Chondrocyte (in vitro differentiated cells): ENCODE measurements at regions not wholly inside any gene's neighbourhood (a gene's known extent, or its start where the extent isn't known, plus 50 kb on each side); places are given as distances from the start of the nearest gene placed in this dataset.

Source experiments
- DNase-seq: peaks from one replicate; pipeline ENCODE4 v3.0.0; 2021; ENCODE audit warnings: mixed read lengths, low spot score
- H3K27ac Mint-ChIP-seq: one replicate; pipeline ENCODE4 v1.8.0; 2021; ENCODE audit warnings: mild to moderate bottlenecking, moderate library complexity, mixed read lengths; ENCODE audit not compliant: unreplicated experiment
- H3K27me3 Mint-ChIP-seq: 2 replicates; pipeline ENCODE4 v1.8.0; 2021; ENCODE audit warnings: low read depth, mixed read lengths
- H3K36me3 Mint-ChIP-seq: 2 replicates; pipeline ENCODE4 v1.8.0; 2021; ENCODE audit warnings: low read depth, mixed read lengths
- H3K4me1 Mint-ChIP-seq: 2 replicates; pipeline ENCODE4 v1.8.0; 2021; ENCODE audit warnings: low read depth, mild to moderate bottlenecking, mixed read lengths
- H3K4me3 Mint-ChIP-seq: one replicate; pipeline ENCODE4 v1.8.0; 2021; ENCODE audit warnings: mild to moderate bottlenecking, moderate library complexity, mixed read lengths; ENCODE audit not compliant: unreplicated experiment
- H3K9me3 Mint-ChIP-seq: 2 replicates; pipeline ENCODE4 v1.8.0; 2021; ENCODE audit warnings: low read depth, mixed read lengths
- TF ChIP-seq, protein P1 (sequence below): fragments of 200-600 bp; sonication (generic); IDR thresholded peaks from 2 replicates; pipeline ENCODE4 v1.5.0; 2021; ENCODE audit warnings: antibody characterized with exemption, mild to moderate bottlenecking, moderate library complexity

DNA sequence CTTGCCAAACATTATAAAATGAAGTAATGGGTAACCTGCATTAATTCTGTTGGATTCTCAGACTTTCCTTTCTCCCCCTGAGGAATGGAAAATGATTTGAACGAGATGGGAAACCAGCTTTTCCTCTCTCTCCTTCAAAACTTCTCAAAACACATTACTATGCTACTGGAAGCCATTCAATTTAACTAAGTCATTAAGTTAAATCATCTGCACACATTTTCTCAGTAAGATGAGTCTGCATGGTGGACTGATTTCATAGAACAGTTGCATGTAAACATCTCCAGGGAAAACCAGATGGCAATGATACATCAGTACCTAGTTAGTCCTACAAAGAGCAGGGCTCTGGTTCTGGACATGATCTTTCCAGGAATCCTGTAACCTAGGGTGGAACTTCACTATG is 59.9 kb downstream of the BMP4 start:
- H3K36me3 Mint-ChIP-seq, result peaks cover 2% of the 10 kb centered on the region
- no peaks in the 10 kb centered on the region for H3K9me3 Mint-ChIP-seq
- H3K4me1 Mint-ChIP-seq, result peaks cover 11% of the 10 kb centered on the region
- peaks cover 2% of the 10 kb centered on the region for H3K27me3 Mint-ChIP-seq
- no peak overlapping the region for H3K27ac Mint-ChIP-seq
- no peak for DNase-seq
- H3K4me3 Mint-ChIP-seq, result no peak overlapping the region
- TF ChIP-seq, protein P1, sequence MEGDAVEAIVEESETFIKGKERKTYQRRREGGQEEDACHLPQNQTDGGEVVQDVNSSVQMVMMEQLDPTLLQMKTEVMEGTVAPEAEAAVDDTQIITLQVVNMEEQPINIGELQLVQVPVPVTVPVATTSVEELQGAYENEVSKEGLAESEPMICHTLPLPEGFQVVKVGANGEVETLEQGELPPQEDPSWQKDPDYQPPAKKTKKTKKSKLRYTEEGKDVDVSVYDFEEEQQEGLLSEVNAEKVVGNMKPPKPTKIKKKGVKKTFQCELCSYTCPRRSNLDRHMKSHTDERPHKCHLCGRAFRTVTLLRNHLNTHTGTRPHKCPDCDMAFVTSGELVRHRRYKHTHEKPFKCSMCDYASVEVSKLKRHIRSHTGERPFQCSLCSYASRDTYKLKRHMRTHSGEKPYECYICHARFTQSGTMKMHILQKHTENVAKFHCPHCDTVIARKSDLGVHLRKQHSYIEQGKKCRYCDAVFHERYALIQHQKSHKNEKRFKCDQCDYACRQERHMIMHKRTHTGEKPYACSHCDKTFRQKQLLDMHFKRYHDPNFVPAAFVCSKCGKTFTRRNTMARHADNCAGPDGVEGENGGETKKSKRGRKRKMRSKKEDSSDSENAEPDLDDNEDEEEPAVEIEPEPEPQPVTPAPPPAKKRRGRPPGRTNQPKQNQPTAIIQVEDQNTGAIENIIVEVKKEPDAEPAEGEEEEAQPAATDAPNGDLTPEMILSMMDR, result no peak

GRCh38 chr14:53894456-53894855 is 62.2 kb downstream of the BMP4 start:
- DNase-seq, result no peak
- H3K36me3 Mint-ChIP-seq, result peaks cover 2% of the 10 kb centered on the region

DNA sequence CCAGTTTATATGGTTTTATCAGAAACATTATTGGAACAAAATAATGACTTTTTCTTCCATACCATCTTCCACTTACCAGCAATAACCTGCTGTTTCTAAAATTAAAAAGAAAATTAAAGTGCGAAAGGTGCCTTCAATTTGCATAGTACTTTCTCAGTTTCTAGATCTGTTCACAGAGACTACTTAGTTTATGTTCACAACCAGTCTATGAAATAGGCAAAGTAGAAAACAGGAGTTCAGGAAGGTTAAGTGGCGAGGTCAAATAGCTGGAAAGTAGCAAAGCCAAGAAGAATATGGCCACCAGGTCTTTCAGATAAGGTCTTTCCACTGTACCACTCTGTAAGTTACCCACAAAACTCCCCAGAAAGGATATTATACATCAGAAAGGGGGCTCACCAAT is 63.3 kb downstream of the BMP4 start:
- no peaks in the 10 kb centered on the region for H3K36me3 Mint-ChIP-seq

More at GRCh38 chr14:53894456-53894855, 62.2 kb downstream of the BMP4 start:
- Mint-ChIP-seq H3K27ac (peak overlapping the region; percentile 76), H3K27me3 (peaks cover 2% of the 10 kb centered on the region), H3K9me3 (no peaks in the 10 kb centered on the region), H3K4me3 (no peak overlapping the region), H3K4me1 (peaks cover 28% of the 10 kb centered on the region)
- TF ChIP-seq, protein P1, result no peak

DNA sequence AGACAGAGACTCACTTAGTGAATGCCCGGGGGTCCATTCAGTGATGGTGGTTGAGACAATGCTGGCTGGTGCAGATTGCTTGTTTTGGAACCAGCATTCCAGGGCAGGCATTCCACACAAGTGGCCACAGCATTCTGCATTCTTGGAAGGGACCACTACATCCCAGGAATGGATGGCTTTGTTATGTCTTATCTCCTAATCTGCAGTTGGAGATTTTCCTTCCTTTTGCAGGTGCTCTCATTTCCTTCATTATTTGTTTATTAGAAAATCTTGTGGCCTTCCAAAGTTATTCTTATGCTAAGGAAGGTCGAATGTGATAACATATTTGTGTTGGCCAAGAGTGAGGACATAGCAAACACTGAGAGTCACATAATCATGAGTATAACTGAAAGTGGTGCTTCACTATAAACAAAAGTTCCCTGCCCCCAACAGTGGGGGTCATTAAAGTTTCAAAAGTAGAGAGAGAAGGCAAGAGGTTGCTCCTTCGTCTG is 66.0 kb downstream of the BMP4 start:
- H3K36me3 Mint-ChIP-seq, result no peaks in the 10 kb centered on the region
- peaks cover 34% of the 10 kb centered on the region for H3K4me1 Mint-ChIP-seq
- TF ChIP-seq, protein P1, result no peak
- H3K27ac Mint-ChIP-seq, result no peak overlapping the region
- no peak for DNase-seq
- H3K27me3 Mint-ChIP-seq, result no peaks in the 10 kb centered on the region
- no peaks in the 10 kb centered on the region for H3K9me3 Mint-ChIP-seq
- H3K4me3 Mint-ChIP-seq, result no peak overlapping the region

More for the DNA sequence above, 63.3 kb downstream of the BMP4 start:
- TF ChIP-seq, protein P1, result no peak
- H3K4me3 Mint-ChIP-seq, result no peak overlapping the region
- no peaks in the 10 kb centered on the region for H3K9me3 Mint-ChIP-seq
- no peak overlapping the region for H3K27ac Mint-ChIP-seq
- peaks cover 33% of the 10 kb centered on the region for H3K4me1 Mint-ChIP-seq
- no peak for DNase-seq
- no peaks in the 10 kb centered on the region for H3K27me3 Mint-ChIP-seq

GRCh38 chr14:53888535-53889386 is 67.9 kb downstream of the BMP4 start:
- Mint-ChIP-seq H3K36me3 (no peaks in the 10 kb centered on the region), H3K9me3 (no peaks in the 10 kb centered on the region)

More at GRCh38 chr14:53888535-53889386, 67.9 kb downstream of the BMP4 start:
- no peak for DNase-seq
- Mint-ChIP-seq H3K4me3 (no peak overlapping the region), H3K27ac (no peak overlapping the region), H3K4me1 (peaks cover 30% of the 10 kb centered on the region), H3K27me3 (no peaks in the 10 kb centered on the region)
- TF ChIP-seq, protein P1, result no peak
